NCI-H2107 treated with DMSO at 0.1 percent for 48 hours (cell line): ENCODE measurements at regions not wholly inside any gene's neighbourhood (a gene's known extent, or its start where the extent isn't known, plus 50 kb on each side); places are given as distances from the start of the nearest gene placed in this dataset.
"Not testable (repeated sequence)": the region's sequence is repeated elsewhere in the genome, so short reads cannot be mapped to it uniquely, and the experiment has no call there.

ENCODE experiments used
- DNase-seq: peaks from one replicate; lab custom pipeline; 2025; ENCODE audit not compliant: unreplicated experiment; lab: John Stamatoyannopoulos, UW

DNA sequence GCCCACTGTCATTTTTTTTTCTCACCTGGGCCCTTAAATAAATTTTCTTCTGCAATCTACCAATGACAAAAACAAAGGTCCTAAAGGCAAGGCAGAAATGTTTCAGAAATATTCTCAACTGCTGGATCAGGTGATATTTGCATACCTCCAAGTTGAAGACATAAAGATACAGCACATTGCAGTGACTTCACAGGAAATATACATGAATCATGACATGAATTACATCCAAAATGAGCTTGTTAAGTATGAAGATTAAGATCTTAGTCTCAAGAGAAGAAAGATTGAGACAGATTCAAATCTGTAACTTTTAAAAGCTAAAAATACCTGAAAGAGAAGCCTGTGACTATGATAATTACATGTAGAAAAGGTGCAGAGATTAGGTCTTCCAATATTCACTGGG lies 207.8 kb downstream of the SIPA1L2 start:
- no peak for DNase-seq

DNA sequence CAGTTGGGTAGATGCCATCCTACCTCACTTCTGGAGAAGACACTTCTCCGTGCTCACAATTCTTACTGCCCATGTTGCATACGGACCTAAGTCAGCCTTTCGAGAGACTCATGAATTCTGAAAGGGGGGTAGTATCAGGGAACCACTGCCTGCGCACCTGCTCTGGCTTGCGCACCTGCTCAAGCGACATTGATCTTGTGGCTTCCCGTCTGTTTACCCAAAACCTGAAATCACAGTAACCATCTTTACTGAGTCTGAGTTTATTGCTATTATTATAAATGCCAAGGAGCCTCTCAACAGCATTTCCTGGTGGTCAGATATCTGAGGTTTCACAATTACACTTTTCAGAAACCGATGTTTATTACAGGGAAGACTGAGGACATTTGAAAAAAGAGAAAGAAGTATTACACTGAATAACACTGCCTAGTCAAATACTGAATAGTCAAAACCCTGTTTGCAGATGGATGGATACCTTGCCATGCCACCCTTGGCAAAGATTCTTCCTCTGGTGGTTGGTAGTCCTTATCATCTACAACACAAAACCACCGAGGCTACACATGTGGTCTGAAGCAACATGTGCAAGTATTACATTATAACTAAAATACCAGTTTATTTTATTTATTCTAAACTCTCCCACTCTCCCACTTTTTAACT lies 208.7 kb downstream of the SIPA1L2 start:
- DNase-seq, result peak; percentile 99

DNA sequence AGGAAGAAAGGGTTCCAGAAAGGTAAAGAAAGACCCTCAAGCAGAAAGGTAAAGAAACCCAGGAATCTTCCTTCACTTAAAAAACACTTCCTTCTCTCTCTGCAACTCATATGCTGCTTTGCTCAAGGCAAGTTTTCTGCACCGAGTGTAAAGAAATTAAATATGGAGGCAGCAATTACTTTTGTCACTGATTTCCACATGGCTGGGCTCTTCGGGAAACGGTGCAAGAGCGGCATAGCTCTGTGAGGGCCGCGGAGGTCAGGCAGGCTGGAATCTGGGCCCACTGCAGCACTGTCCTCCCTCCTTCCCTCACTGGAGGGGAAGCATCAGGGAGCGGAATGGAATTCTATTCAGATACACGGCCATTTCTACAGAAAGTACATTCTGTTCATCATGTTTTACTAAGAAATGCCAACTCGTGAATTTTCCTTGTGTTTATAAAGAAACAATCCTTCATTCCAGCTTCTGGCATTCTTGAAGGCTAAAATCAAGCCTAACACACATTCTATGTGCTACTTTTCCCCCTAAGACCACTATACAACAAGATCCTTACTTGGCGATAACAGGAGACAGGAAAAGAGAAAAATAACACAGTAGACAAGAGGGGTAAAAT lies 212.2 kb downstream of the SIPA1L2 start:
- no peak for DNase-seq

DNA sequence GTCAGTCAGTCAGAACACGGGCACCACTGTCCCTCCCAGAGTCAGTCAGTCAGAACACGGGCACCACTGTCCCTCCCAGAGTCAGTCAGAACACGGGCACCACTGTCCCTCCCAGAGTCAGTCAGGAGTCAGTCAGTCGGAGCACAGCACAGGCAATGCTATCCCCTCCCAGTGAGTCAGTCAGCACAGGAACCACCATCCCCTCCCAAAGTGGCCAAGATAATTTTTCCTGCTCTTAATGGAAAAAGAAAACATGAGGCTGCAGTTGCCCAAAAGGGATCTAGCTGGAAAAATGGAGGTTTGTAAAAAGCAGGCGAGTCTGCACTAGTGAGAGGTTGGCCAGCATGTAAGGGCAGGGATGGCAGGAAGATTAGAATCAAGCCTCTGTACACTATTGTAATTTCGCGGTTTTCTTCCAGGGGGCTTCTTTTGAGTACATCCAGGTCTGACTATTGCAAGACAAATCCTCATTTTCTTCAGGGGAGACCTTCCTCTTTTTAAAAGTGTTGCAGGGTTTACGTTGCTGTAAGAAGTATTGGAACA lies 213.8 kb downstream of the SIPA1L2 start:
- DNase-seq, result no peak

DNA sequence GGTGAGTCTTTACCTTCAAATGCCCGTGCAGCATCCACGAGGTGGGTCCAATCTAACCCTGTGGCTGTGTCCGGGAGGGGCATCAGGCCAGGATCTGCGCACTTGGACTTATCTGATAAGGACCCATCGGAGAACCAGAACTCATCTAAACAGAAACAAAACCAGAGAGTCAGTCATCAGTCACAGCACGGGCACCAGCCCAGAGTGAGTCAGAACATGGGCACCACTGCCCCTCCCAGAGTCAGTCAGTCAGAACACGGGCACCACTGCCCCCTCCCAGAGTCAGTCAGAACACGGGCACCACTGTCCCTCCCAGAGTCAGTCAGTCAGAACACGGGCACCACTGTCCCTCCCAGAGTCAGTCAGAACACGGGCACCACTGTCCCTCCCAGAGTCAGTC lies 214.5 kb downstream of the SIPA1L2 start:
- DNase-seq, result not testable (repeated sequence)

DNA sequence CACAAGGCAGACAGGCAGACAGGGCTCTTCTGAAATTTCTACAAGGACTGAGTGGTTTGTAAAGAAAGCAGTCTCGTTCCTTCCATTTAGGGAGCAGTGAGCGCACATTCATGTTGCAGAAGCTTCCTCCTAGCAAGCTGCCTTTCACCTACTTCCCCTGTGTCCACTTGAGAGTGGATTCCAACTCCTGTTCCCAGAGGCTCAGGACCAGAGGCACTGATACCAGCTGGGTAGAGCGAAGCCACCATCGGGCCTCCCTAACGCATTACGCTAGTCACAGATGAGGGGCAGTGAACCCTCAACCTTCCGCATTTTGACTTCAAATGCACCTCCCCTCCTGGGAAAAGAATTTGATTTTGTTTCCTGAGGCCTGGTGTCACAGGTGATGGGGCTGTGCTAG lies 215.8 kb downstream of the SIPA1L2 start:
- DNase-seq, result no peak

DNA sequence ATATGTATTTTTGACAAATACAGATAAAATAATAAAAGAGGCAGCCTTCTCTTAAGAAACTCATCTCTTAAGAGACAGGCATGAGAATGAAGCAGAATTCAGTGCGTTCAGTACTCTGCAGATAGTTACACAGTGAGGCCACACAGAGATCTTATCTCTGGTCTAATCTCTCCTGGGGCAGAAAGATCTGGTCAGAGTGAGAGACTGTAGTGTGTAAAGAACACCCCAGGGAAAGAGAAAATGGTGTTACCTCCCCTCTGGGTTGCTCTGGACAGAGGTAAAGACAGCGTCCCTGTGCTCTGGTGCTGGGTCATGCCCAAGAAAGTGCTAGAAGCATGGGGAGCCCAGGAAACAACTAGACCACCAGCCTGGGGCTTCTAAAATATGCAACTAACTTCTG lies 216.3 kb downstream of the SIPA1L2 start:
- DNase-seq, result no peak

DNA sequence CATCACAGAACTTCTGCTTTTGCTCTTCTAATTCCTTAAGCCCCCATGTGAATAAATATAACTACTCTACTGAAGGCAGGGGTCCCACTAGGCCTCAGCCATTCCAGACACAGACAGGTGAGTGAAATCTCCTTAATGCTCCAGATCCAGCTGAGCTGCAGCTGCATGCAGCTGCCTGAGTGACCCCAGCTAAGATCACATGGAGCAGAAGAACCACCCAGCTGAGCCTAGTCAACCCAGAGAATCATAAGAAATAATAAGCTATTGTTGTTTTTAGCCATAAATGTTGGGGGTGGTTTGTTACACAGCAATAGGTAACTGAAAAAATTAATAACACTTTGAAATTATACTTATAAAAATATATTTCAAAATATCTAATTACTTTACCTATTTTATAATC lies 220.3 kb downstream of the SIPA1L2 start:
- no peak for DNase-seq

DNA sequence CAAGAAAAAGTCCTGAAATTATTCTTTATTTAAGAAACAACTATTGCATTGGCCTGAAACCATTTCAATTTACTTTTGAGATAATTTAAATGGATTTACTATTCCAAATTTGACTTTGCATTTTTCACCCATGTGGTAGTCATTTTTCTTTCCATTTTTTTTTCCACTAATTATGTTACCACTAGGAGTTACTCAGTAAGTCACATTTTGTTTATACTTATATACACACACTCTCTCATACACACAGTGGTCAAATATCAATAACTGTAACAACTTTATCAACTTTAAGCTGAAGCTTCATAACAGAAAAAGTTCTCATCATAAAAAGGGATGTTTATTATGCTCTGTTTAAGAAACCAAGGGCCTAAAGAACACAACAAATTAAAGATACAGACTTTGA lies 222.8 kb downstream of the SIPA1L2 start:
- DNase-seq, result no peak

DNA sequence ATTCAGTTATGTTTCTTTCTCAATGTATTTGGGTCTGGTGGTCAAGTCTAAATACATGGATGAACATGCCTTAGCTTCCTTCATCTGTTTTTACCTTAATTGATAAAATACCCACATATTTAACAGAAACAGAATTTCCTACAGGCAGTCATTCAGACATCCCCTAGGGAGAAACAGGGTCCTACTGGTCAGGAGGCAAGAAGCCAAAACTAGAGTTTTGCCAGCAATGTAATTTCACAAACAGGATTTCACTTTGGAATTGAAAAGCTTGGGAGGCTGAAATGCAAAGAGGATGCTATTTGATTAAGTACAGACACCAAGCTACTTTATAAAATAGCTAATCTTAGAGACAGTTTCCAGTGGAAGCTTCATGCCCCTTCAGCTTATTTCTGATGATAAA lies 224.2 kb downstream of the SIPA1L2 start:
- DNase-seq, result no peak

DNA sequence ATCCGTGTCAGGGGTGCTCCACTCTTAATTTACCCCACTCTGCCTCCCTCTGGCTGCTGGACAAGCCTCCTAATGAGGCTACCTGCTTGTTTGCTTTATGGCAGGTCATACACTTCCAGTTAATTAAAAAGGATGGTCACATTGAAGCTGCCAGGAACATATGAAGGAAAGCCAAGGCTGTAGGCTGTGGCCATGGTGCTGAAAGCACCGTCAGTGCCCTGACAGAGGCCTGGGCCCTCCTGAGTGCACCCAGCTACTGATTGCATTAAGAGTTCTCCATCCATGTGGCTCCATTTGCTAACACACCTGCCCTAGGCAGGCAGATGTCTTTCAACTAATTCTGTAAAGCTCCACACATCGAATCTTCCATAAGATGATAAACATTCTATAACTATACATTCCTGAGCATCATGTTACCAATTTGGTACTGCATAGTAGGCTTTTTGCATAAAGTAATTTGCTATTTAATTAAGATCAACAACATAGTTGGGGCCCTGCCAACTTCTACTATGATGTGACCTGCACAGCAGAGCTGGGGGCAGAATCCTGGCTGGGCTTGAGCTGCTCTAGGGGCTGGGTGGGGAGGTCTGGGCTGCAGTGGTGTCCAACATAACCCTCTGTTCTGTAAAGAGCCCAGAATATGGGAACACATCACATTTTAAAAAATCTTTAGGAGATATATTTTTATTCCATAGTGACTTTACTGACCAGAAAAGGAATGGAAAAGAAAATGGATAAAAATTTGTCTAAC lies 224.8 kb downstream of the SIPA1L2 start:
- no peak for DNase-seq

DNA sequence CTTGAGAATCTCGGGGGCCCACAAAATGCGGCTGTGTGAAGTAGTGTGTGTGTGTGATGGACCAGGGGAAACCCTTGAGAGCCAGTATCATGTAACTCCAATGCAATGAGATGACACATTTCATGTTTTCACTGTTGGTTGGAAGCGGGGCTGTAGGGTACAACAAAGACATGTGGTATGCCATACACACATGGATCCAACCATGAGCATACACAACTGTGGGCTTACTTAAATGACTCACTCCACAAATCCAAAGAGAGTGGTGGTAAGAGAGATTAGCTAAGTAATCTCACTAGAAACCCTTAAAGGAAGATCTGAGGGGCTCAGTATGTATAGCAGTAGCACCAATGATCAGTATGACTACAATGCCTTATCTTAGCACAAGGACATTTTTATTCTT lies 225.7 kb downstream of the SIPA1L2 start:
- no peak for DNase-seq

DNA sequence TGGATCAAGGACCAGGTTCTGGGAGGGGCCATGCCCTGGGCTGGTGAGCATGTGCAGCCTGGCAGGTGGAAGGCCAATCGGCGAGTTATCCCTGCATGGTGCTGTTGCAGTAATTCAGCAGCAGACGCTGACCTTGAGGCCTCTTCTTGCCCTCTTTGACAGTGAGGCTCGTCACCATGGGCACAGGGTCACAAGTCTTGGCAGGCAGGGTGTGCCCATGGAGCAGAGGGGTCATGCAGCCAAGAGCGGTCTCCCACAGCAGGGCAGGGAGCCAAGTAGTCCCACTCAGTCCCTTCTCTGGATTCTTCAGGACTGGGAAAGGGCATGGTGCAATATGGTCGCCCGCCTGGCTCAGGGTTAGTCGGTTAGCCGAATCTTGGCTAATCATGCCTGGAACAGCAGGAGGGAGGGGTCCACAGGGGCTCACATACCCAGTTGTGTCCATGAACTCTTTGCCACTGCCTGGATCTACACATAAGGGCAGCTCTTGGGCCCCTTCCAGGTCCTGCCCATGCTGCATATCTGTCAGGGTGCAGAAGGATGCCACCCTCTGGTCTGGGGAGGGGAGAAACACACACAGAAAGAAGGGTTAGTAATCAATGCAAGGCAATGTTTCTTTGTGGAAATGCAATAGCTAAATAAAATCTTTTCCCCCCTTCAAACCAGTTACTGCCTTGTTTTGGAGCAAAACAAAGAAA lies 226.8 kb downstream of the SIPA1L2 start:
- DNase-seq, result no peak

DNA sequence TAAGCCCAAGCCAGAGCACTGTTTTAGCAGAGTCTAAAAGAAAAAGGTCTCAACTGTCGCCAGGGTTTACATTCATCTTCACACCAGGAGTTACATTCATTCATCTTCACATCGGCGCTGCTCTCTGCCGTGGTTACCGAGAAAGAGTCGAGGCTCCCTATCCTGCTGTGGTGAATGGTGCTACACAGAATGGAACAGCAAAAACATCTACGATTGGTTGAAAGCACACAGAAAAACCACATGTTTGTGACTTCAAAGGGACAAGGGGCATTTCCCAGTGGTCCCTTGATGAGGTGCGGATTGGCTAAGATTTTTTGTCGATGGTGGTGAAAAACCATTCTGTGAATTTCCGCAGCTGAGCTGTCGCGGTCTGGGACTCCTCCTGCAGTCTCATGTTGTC lies 231.1 kb downstream of the SIPA1L2 start:
- no peak for DNase-seq

DNA sequence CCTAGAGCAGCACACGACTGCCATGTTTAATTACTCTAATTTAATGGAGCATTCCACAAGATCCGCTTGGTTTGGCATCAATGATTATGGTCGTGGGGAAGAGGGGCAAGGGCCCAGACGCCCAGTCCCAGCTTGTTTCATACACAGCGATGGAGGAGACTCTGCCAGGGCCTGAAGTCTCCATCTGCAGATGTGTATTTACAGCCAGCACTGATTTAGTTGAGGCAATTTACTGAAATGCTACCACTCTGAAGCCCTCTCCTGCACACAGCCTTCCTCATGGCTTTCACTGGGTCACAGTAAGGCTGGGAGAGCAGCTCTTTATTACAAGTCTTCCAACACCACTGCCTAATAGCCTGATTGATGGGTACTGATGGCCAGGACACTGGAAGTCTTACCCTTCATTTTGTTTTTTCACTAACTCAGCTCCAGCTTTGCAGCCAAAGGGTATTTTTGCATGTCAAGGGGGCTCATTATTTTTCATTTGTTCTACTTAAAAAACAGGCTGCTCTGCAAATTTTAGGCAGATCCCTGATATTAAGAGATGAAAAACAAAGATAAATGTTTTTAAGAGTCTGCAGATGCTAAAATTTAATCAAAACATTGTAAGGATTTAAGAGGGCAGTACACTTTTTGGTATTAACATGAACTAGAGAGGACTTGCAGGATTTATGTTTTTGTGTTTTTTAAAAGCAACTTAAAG lies 236.3 kb downstream of the SIPA1L2 start:
- DNase-seq, result no peak

DNA sequence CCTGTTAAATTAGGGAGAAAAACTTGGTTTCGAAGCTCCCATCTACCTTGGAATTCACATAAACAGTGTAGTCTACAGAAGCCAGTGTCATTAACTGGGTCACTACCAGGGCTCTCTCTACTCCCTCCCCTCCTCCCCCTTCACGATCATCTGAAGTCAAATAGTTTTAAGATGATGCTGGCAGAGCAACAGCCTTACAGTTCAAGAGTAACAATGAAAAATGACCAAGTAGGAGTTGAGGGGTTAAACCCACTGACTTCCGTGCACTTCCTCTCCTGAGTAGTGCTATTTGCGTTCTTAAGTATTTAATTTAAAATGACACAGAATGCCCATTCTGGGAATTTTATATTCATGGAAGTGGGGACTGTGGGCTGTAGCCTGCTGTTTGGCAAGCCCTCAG lies 236.9 kb downstream of the SIPA1L2 start:
- no peak for DNase-seq

DNA sequence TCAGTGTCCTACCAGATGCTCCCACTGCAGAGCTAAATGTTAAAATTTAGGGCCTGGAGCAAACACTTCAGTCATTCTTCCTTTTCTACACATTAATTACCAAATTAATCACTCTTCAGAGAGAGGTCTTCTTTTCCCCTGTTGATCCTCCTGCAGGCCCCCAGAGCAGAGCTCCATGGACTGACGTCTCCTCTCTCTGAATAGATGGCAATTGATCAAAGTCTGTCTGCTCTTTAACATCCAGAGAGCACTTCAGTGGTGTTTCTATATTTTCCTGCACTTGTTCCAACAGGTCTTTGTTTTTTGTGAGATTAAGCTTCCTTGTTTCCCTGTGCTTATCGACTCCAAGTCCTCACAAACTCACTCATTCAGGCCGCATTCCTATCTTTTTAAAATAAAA lies 239.3 kb downstream of the SIPA1L2 start:
- no peak for DNase-seq

DNA sequence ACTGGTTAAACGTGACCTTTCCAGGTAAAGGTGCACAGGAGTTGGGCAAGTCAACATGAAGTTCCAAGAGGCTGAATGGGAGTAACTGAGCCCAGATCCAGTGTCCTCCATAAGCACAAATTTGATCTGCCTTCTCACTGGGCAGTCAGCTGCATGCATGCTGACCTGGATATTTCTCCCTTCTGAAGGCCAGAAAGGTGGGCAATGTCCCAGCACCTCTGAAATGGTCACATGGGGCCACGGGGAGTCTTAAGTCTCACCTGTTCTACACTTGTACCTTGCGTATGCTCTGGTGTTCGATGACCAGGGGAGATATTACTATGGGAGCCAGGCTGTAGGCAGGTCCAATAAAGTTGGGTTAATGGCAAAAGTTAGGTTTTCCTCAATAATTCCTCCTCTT lies 240.2 kb downstream of the SIPA1L2 start:
- no peak for DNase-seq

DNA sequence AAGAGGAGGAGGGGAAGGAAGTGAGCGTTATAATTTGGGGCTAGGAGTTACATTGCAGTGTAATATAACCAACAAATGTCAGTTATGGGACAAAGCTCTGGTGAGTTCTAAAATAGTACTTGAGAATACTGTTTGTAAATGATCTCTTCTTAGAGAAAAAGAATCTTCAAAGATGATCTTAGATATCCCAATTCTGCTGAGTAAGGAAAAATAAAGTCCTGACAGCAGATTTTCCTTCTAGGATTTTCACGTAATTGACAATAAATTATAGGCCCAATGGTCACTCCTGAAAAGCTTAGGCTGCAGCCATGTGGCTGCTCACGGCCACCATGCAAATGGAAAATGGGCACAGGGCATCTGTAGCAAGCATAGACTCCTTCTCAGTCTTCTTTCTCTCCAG lies 241.6 kb downstream of the SIPA1L2 start:
- no peak for DNase-seq

DNA sequence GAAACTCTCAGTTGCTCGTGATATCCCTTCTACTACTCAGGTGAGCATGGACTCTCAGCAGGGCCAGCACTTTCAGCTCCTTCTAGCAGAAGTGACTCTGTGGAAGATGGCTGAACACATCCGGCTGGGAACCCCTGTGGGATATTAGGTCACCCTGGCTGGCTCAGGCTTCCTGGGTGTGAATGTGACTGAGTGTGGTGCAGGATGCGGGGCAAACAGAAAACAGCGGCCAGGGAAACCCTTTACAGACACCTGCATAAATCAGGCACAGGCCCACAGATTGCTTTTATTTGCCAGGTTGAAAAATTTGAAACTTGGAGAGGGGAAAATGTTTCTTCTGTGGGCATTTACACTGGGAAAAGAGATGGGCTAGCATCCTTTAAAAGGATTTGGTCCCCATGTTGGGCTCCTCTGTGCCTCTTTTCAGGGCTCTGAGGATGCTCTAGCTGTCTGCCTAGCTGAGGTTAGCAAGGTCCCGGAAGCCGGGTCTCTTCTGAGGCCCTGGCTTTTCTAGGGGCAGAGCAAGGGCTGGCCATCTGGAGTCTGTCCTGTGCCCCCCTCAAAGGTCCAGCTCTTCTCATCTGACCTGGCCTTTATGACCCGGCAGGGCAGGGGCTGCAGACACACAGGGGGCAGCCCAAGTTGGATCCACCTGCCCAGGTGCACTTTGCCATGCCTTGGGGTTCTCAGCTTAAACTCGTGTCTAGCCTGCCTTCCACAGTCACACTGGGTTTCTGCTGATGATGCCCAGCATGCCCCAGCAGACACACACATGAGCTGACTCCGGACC lies 243.0 kb downstream of the SIPA1L2 start:
- no peak for DNase-seq
